GM12875 (cell line): ENCODE measurements at regions not wholly inside any gene's neighbourhood (a gene's known extent, or its start where the extent isn't known, plus 50 kb on each side); places are given as distances from the start of the nearest gene placed in this dataset.
"Not testable (repeated sequence)": the region's sequence is repeated elsewhere in the genome, so short reads cannot be mapped to it uniquely, and the experiment has no call there.

Experiments used
- H3K4me3 ChIP-seq: one replicate; pipeline ENCODE4 v1.5.1; 2011; ENCODE audit warnings: low read depth, low read length, control low read depth
- TF ChIP-seq, protein P1 (sequence below): IDR thresholded peaks from 2 replicates; pipeline ENCODE4 v1.5.1; 2011; ENCODE audit warnings: low read depth, mild to moderate bottlenecking, control low read depth, inconsistent platforms, low read length, moderate library complexity, borderline replicate concordance; ENCODE audit not compliant: insufficient read depth

DNA sequence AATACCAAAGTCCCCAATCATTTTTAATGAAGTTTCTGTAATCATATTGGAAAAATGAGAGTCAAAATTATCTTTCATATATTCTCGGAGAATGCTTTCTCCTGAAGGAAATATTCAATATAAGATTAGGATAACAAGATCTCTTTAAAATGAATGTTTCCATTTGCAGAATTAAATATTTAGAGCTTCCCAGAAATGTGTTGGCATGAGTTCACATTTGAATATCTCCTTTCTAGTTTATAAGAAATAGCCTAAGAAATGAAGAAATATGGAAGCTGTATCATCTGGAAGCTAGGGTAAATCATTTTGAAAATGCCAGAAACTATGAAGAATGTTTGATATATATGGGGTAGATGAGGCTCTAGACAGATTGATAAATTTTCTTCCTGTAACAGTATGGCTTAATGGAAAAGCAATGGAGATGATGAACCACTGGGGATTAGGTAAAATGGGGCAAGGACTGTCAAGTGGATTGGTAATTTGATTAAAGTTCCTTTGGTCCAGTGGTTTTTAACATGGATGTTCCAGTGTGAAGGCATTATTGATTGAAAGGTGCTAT, 184.6 kb upstream of the ZNF804A start:
- H3K4me3 ChIP-seq, result no peak overlapping the region
- TF ChIP-seq, protein P1, sequence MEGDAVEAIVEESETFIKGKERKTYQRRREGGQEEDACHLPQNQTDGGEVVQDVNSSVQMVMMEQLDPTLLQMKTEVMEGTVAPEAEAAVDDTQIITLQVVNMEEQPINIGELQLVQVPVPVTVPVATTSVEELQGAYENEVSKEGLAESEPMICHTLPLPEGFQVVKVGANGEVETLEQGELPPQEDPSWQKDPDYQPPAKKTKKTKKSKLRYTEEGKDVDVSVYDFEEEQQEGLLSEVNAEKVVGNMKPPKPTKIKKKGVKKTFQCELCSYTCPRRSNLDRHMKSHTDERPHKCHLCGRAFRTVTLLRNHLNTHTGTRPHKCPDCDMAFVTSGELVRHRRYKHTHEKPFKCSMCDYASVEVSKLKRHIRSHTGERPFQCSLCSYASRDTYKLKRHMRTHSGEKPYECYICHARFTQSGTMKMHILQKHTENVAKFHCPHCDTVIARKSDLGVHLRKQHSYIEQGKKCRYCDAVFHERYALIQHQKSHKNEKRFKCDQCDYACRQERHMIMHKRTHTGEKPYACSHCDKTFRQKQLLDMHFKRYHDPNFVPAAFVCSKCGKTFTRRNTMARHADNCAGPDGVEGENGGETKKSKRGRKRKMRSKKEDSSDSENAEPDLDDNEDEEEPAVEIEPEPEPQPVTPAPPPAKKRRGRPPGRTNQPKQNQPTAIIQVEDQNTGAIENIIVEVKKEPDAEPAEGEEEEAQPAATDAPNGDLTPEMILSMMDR, result no peak

DNA sequence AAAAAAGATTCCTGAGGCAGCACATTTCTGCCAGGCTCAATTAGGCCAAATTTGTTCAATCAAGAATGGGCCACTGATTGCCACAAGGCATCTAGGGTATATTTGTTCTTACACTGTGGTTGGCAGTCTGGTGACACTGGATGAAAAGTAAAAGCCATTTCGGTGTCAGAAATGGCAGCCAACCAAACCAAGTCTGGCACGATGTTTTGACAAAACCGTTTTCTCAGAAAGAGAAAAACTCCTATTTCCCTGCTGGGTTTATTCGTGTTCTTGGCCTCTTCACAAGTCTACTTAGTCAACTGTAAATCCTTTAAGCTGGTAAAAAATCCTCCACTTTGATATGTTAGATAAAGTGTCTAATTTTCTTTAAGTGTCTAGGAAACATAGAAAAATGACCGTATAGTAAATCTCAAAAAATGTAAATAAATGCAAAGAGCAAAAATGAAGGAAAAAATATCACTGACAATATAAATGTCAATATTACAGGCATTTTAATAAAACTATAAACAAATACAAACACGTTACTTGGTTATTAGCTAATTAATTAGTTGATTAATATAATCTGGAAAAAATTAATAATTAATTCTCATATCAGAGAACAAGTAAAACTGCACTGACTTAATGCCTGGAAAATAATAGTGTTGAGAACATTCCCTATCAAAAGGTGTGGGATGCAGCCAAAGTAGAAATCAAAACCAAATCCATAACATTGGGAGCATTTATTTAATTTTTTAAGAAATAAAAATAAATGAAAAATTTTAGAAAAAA, 182.0 kb upstream of the ZNF804A start:
- TF ChIP-seq, protein P1, result no peak
- H3K4me3 ChIP-seq, result no peak overlapping the region

DNA sequence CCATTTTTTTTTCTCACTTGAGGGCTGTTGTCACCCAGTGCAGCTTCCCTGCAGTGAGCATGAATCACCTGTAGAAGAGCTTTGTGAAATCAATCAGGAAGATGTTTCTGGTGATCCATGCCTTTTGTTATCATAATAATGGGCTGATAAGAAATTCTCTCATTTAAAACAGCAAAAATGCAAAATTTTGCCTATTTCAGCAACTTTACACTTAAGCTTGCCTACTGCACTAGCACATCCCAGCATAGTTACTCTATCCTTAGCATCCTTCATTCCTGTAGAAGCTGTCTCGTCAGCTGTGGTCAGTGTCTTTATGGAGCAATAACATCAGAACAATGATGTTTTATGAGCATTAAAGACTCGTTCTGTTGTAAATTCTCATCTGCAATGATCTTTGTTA, 178.6 kb upstream of the ZNF804A start:
- TF ChIP-seq, protein P1, result no peak
- no peak overlapping the region for H3K4me3 ChIP-seq

DNA sequence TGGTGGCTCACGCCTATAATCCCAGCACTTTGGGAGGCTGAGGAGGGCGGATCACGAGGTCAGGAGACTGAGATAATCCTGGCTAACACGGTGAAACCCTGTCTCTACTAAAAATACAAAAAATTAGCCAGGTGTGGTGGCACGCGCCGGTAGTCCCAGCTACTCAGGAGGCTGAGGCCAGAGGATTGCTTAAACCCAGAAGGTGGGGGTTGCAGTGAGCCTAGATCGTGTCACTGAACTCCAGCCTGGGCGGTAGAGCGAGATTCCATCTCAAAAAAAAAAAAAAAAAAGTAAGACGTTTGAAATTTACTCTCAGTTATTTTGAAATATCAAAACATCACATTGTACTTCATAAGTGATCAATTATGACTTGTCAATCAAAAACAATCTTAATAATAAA, 176.9 kb upstream of the ZNF804A start:
- H3K4me3 ChIP-seq, result not testable (repeated sequence)

DNA sequence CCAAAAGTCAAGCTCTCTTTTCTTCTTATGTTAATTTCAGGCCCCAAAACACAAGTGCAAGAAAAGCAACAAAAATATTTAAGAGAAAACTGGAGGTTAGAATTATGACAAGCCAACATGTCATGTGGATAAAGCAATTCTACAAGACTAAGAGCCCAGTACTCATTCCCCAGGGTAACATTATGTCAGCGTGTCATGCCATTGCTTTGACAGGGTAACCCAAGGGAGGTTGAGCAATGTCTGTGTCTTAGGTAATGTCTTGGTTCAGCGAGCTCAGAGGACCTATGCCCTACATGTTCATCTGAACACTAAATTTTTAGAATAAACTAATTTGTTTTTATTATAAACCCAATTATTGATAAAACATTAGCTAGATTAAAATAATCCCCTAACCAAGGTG, 173.2 kb upstream of the ZNF804A start:
- TF ChIP-seq, protein P1, result no peak
- no peak overlapping the region for H3K4me3 ChIP-seq

DNA sequence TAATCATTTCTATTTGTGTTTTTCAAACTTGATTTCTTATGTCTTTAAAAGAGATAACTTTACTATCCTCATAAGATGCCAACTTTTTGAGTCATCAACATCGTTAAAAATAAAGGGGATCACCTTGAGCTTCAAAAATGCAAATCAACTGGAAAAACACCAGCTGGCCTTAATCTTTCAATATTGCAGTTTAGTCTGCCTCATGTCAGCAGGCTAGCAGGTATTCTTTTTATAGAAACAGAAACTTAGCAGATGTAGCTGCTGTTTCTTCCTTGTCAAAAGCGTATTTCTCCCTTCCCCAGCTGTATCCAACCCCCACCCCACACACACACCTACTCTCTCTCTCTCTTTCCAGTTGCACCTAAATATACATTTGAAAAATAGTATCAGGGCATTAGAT, 154.1 kb upstream of the ZNF804A start:
- TF ChIP-seq, protein P1, result no peak
- no peak overlapping the region for H3K4me3 ChIP-seq

DNA sequence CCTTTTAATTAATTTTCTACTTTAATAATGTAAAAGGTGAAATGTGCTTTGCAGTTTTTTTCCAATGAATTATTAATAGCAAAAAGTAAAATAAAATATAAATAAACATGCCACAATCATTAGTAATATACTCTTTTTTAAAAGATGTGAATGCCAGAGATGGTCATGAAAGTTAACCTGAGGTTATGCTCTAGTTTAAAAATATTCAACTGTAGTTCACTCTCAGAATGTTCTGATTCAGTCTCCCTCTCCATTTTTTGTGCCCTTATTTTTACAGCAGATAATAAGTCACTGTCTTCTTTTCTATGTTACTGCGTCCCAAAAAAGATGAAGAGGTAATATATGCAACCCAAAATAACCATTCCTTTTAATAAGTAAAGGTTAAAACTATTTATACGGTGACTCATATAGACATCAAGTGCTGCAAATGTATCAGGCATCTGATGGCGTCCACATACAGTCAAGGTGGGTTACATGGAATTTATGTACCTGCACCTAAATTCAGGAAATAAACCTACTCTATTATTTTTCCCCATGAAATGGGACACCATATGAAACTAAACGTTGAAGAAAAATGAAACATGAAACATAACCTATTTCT, 153.6 kb upstream of the ZNF804A start:
- H3K4me3 ChIP-seq, result no peak overlapping the region
- TF ChIP-seq, protein P1, result no peak
